VCaP (cell line): ENCODE measurements at regions not wholly inside any gene's neighbourhood (a gene's known extent, or its start where the extent isn't known, plus 50 kb on each side); places are given as distances from the start of the nearest gene placed in this dataset.

Experiments used
- H3K27ac ChIP-seq: fragments of 450-650 bp; 2 replicates; pipeline ENCODE4 v1.5.1; 2017
- TF ChIP-seq, protein P1 (sequence below): fragments of 450-650 bp; conservative IDR thresholded peaks from 2 replicates; pipeline ENCODE4 v1.5.1; 2017; ENCODE audit warnings: mild to moderate bottlenecking, moderate library complexity

DNA sequence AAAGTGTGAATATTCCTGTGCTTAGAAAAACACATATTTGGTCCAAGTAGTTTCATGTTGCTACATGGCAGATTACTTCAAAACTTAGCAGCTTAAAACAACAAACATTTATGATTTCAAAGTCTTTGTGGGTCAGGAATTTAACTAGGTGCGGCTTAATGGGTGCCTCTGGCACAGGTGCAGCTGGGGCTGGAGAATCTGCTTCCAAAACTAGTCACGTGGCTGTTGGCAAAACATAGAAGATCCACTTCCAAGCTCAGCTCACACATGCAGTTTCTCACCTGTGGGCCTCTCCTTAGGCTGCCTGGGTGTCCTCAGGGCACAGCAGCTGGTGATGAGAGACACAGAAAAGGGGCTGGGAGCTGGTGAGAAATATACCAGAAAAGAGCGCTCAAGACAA, 263.4 kb downstream of the TTLL7 start:
- TF ChIP-seq, protein P1, sequence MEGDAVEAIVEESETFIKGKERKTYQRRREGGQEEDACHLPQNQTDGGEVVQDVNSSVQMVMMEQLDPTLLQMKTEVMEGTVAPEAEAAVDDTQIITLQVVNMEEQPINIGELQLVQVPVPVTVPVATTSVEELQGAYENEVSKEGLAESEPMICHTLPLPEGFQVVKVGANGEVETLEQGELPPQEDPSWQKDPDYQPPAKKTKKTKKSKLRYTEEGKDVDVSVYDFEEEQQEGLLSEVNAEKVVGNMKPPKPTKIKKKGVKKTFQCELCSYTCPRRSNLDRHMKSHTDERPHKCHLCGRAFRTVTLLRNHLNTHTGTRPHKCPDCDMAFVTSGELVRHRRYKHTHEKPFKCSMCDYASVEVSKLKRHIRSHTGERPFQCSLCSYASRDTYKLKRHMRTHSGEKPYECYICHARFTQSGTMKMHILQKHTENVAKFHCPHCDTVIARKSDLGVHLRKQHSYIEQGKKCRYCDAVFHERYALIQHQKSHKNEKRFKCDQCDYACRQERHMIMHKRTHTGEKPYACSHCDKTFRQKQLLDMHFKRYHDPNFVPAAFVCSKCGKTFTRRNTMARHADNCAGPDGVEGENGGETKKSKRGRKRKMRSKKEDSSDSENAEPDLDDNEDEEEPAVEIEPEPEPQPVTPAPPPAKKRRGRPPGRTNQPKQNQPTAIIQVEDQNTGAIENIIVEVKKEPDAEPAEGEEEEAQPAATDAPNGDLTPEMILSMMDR = no peak
- no peak overlapping the region for H3K27ac ChIP-seq

DNA sequence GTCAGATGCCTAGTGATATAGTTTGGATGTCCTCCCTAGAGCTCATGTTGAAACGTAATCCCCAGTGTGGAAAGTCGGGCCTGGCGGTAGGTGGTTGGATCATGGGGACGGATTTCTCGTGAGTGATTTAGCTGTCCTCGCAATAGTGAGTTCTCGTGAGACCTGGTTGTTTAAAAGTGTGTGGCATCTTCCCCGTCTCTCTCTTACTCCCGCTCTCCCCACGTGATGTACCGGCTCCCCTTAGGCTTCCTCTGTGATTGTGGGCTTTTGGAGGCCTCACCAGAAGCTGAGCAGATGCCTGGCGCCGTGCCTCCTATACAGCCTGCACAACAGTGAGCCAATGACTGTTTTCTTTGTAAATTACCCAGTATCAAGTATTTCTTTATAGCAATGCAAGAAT, 264.5 kb downstream of the TTLL7 start:
- no peak overlapping the region for H3K27ac ChIP-seq
- TF ChIP-seq, protein P1 = no peak

DNA sequence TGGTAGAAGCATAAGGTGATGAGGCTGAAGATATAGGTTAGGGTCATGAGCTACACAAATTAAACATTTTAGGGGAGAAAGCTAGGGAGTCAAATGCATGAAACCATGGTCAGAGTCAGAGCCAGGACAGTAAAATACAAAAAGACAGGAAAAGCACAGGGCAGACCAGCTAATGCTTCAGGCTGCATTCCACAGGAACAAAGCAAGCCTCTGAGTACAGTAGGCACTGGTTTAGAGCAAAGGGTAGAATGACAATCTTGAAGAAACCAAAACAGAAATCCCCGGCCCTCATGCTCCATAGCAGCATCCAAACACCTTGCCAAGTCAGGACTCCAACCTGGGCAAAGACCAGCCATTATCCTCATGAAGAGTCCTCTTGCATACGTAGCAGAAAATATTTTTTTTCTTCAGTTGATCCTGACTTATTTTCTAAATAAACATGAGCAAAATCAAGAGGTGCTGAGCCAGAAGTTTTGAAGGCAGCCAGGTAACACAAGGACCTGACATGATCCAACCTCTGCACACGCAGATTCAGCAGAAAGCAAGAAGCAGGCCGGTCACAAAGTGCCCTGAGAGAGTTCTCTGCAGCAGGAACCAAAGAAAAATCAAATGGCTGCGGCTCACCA, 273.1 kb downstream of the TTLL7 start:
- no peak overlapping the region for H3K27ac ChIP-seq
- TF ChIP-seq, protein P1 = no peak

DNA sequence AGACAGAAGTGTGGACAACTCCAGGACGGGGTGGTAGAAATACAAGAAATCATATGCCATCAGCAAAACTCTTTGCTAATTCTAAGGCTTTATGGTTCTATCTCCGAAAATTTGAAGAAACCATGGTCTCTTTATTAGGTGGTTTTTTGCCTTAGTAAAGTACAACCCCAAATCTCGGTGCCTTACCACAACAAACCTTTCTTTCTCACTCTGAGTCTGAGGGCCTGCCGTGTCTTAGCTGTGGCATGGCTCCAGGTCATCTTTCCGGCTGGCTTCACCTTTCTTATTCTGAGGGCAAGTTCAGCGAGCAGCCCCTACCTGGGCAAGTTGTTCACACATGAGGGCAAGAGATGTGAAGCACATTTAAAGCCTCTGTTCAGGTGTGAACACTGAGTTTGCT, 280.6 kb downstream of the TTLL7 start:
- TF ChIP-seq, protein P1 = no peak
- H3K27ac ChIP-seq = no peak overlapping the region

DNA sequence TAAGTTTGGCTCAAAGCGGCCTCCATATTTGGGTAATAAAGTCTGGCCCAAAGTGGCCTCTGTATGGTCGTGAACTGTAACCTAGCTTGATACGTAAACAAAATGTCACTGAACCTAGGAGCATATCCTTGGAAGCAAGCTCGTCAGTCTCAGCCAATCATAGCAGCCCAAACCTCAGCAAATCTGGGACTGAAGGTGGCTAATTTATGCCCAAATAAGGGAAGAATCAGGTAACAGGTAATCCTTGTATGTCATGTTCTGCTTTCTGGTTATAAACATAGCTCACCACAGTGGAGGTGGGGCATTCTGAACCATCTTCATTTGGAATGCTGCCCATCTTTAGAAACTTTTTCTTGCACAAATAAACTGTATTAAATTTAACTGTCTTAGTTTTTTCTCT, 281.1 kb downstream of the TTLL7 start:
- TF ChIP-seq, protein P1 = no peak

DNA sequence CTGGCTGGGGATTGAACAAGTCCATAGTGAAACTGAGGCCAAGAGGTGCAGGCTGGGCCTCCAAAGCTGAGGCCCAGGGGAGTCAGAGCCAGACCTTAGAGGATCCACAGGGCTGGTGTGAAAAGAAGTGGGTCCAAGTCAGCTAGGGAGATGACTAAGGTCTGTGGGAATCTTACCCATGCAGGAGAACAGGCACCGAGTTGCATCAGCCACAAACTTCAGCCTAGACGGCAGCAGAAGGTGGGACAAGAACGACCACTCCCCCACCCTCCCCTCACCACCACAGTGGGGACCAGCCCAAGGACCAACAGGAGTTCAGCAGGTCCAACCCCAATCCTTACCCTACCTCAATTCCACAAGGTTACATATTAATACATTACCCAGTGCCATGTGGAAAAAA, 282.3 kb downstream of the TTLL7 start:
- no peak overlapping the region for H3K27ac ChIP-seq
- TF ChIP-seq, protein P1 = no peak

More for the DNA sequence above, 281.1 kb downstream of the TTLL7 start:
- H3K27ac ChIP-seq = no peak overlapping the region

DNA sequence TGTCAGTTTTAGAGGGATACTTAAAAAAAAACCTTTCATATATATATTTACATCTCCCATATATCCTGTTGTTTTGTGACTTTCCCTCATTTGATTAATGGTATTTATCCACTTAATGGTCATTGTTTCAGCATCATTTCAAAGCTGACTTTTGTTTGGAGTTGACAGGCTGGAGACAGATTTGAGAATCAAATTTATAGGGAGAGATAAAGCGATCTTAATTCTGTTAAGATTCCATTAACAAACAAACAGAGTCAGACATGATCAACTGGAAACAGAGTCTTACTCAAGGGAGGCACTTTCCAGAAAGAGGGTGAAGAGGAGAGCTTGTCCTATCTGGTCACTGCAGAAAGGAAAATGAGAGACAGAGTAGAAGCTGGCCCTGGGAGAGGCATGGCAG, 283.4 kb downstream of the TTLL7 start:
- TF ChIP-seq, protein P1 = no peak
- no peak overlapping the region for H3K27ac ChIP-seq

DNA sequence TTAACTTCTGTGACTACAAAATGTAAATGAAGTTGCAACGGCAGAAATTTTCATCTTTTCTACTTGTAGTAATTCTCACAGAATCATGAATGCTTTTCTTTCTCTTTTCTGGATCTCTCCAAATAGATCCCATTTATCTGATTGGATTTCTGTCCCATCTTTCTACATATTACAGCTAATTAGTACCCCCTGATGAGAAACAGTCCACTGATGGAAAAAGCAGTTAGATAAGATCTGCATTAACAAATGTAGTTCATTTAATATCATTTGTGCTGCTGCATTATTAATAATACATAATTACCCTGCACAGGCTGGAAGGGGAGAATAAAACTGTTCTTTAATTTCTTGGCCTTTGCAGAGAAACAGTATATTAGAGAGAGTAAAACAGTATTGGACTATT, 289.3 kb downstream of the TTLL7 start:
- TF ChIP-seq, protein P1 = no peak
- no peak overlapping the region for H3K27ac ChIP-seq
